Panc1 (cell line): ENCODE measurements at regions not wholly inside any gene's neighbourhood (a gene's known extent, or its start where the extent isn't known, plus 50 kb on each side); places are given as distances from the start of the nearest gene placed in this dataset.

Experiments
- ATAC-seq: fragments of 200-7000 bp; cut with Tn5 transposase; 2 replicates; pipeline ENCODE4 v1.9.1; 2020; ENCODE audit warnings: mild to moderate bottlenecking, moderate library complexity
- BruUV-seq: library from RNA; stranded (reverse); fragments of 400-500 nt; replicated peaks from 2 replicates; lab custom pipeline; 2021; lab: Mats Ljungman, UMichigan
- CTCF ChIA-PET: fragments of 300-600 bp; sonication (Branson Sonifier 250); formaldehyde crosslinking; loops from one replicate; lab custom pipeline; 2022; ENCODE audit warnings: antibody characterized with exemption; lab: Charles Lee
- POLR2A ChIA-PET: fragments of 300-600 bp; sonication (Branson Sonifier 250); formaldehyde crosslinking; loops from one replicate; lab custom pipeline; 2022; ENCODE audit warnings: antibody characterized with exemption; lab: Charles Lee
- DNase-seq: peaks from one replicate; pipeline ENCODE4 v3.0.0-alpha.2; 2010; ENCODE audit warnings: low read depth, low spot score
- H3K27ac ChIP-seq: 2 replicates; pipeline ENCODE4 v1.5.1; 2011; ENCODE audit warnings: mild to moderate bottlenecking, low read length, inconsistent platforms
- H3K27me3 ChIP-seq: fragments of 200-500 bp; sonication (Bioruptor generic); 2 replicates; pipeline ENCODE4 v1.6.0; 2014; ENCODE audit warnings: low read length, inconsistent platforms; ENCODE audit not compliant: control insufficient read depth, insufficient read depth
- H3K36me3 ChIP-seq: fragments of 200-500 bp; sonication (Bioruptor generic); 2 replicates; pipeline ENCODE4 v1.5.1; 2014; ENCODE audit warnings: inconsistent platforms, mild to moderate bottlenecking, low read length, moderate library complexity; ENCODE audit not compliant: control insufficient read depth, insufficient read depth
- H3K4me1 ChIP-seq: 2 replicates; pipeline ENCODE4 v1.5.1; 2011; ENCODE audit warnings: inconsistent platforms, mild to moderate bottlenecking, low read length, moderate library complexity; ENCODE audit not compliant: control insufficient read depth, insufficient read depth
- H3K4me3 ChIP-seq, 2 experiments: 2 replicates each; pipeline ENCODE4 v1.5.1; 2011 to 2012; ENCODE audit warnings: low read depth in 2 of 2, low read length in 2 of 2, mild to moderate bottlenecking in 2 of 2, inconsistent platforms in 1 of 2, moderate library complexity in 1 of 2
- H3K9me3 ChIP-seq: fragments of 200-500 bp; sonication (Bioruptor generic); 2 replicates; pipeline ENCODE4 v1.5.1; 2014; ENCODE audit warnings: low read depth, mild to moderate bottlenecking, inconsistent platforms, low read length, moderate library complexity; ENCODE audit not compliant: control insufficient read depth, insufficient read depth
- POLR2AphosphoS5 ChIP-seq: IDR thresholded peaks from 2 replicates; pipeline ENCODE4 v1.6.1; 2012; ENCODE audit warnings: mild to moderate bottlenecking, low read depth, low read length, moderate library complexity
- SIN3A ChIP-seq: IDR thresholded peaks from 2 replicates; pipeline ENCODE4 v1.6.1; 2012; ENCODE audit warnings: low read depth, mild to moderate bottlenecking, low read length, moderate library complexity, borderline replicate concordance; ENCODE audit not compliant: insufficient read depth
- TCF7L2 ChIP-seq: IDR thresholded peaks from 2 replicates; pipeline ENCODE4 v1.6.1; 2011; ENCODE audit warnings: mild to moderate bottlenecking, low read depth, low read length, inconsistent platforms
- in situ Hi-C: cut with HindIII; loops from 2 replicates; pipeline ENCODE4 v1.10.0; 2016; ENCODE audit warnings: low sequenced_read_pairs, low pct_unique_long_range_greater_than_20kb
- intact Hi-C: fragments of 100-400 bp; cut with micrococcal nuclease; formaldehyde crosslinking; loops from one replicate; pipeline ENCODE4 v1.10.0; 2022; ENCODE audit not compliant: unreplicated experiment
- TF ChIP-seq, protein P1 (sequence below): fragments of 450-650 bp; IDR thresholded peaks from 2 replicates; pipeline ENCODE4 v1.5.1; 2017; ENCODE audit warnings: mild to moderate bottlenecking
- TF ChIP-seq, protein P2 (sequence below), 2 experiments: IDR thresholded peaks; 2 replicates each; pipeline ENCODE4 v1.6.1; 2011 to 2012; ENCODE audit warnings: low read depth in 2 of 2, control low read depth in 1 of 2, low read length in 1 of 2, mild to moderate bottlenecking in 1 of 2, moderate library complexity in 1 of 2; ENCODE audit not compliant: insufficient read depth in 1 of 2

DNA sequence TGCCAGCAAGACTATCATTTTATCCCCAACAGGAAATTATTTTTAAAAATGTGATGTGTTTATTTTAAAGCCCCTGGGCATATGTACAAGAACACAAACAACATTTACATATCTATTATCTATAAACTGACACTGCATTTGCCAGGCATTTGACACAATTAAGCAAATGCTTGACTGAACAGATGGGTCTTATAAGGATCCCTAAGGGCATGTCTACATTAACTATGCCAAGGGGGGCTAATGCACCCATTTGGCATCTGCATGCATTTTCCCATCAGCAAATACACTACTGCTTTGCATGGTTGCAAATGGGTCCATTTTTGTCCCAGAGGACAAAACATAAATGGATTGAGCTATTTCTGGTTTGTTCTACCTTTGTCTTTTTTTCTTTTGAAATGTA is 884.8 kb upstream of the B3GALT2 start:
- Histone ChIP-seq H3K36me3 (no peaks in the 10 kb centered on the region), H3K27me3 (no peaks in the 10 kb centered on the region), H3K4me1 (no peaks in the 10 kb centered on the region), H3K9me3 (no peaks in the 10 kb centered on the region), H3K27ac (no peak overlapping the region), H3K4me3 (no peak overlapping the region)
- intact Hi-C loops = no loop called here
- CTCF ChIA-PET = no interaction called here
- no peak for DNase-seq
- POLR2A ChIA-PET = no interaction called here
- no TSS peak for BruUV-seq
- in situ Hi-C loops = no loop called here
- ATAC-seq = no peak
- TF ChIP-seq, protein P1, sequence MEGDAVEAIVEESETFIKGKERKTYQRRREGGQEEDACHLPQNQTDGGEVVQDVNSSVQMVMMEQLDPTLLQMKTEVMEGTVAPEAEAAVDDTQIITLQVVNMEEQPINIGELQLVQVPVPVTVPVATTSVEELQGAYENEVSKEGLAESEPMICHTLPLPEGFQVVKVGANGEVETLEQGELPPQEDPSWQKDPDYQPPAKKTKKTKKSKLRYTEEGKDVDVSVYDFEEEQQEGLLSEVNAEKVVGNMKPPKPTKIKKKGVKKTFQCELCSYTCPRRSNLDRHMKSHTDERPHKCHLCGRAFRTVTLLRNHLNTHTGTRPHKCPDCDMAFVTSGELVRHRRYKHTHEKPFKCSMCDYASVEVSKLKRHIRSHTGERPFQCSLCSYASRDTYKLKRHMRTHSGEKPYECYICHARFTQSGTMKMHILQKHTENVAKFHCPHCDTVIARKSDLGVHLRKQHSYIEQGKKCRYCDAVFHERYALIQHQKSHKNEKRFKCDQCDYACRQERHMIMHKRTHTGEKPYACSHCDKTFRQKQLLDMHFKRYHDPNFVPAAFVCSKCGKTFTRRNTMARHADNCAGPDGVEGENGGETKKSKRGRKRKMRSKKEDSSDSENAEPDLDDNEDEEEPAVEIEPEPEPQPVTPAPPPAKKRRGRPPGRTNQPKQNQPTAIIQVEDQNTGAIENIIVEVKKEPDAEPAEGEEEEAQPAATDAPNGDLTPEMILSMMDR = no peak

DNA sequence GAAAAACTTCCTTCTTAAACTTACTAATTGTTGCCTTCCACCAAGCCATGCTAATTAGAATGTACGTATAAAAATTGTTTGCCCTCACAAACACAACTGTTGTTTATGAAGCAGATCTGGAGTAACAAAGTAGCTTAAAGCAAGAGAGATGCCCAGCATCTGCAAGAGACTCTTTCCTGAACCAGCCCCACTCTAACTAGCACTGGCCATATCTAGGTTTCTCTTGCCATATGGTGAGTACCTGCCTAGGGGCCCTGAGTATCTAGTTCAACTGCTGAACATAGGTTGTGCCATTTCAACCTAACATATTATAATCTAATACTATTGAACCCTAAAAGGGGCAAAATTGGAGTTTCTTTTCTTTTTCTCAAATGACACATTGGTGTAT is 883.4 kb upstream of the B3GALT2 start:
- TF ChIP-seq POLR2AphosphoS5 (no peak), SIN3A (no peak), TCF7L2 (no peak)
- TF ChIP-seq, protein P1 = no peak
- TF ChIP-seq, protein P2, sequence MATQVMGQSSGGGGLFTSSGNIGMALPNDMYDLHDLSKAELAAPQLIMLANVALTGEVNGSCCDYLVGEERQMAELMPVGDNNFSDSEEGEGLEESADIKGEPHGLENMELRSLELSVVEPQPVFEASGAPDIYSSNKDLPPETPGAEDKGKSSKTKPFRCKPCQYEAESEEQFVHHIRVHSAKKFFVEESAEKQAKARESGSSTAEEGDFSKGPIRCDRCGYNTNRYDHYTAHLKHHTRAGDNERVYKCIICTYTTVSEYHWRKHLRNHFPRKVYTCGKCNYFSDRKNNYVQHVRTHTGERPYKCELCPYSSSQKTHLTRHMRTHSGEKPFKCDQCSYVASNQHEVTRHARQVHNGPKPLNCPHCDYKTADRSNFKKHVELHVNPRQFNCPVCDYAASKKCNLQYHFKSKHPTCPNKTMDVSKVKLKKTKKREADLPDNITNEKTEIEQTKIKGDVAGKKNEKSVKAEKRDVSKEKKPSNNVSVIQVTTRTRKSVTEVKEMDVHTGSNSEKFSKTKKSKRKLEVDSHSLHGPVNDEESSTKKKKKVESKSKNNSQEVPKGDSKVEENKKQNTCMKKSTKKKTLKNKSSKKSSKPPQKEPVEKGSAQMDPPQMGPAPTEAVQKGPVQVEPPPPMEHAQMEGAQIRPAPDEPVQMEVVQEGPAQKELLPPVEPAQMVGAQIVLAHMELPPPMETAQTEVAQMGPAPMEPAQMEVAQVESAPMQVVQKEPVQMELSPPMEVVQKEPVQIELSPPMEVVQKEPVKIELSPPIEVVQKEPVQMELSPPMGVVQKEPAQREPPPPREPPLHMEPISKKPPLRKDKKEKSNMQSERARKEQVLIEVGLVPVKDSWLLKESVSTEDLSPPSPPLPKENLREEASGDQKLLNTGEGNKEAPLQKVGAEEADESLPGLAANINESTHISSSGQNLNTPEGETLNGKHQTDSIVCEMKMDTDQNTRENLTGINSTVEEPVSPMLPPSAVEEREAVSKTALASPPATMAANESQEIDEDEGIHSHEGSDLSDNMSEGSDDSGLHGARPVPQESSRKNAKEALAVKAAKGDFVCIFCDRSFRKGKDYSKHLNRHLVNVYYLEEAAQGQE (IDR thresholded peaks at IDR 0.05; ENCODE audit: insufficient read depth in 1 of 2, low read depth in 2 of 2, low read length in 1 of 2) = no peak
- H3K27ac ChIP-seq = no peak overlapping the region
- ATAC-seq (no peak), DNase-seq (no peak)
- H3K9me3 ChIP-seq = no peaks in the 10 kb centered on the region
- no TSS peak for BruUV-seq
- ChIA-PET CTCF (no interaction called here), POLR2A (no interaction called here)
- H3K36me3 ChIP-seq = no peaks in the 10 kb centered on the region
- H3K4me1 ChIP-seq = no peaks in the 10 kb centered on the region
- no peak overlapping the region for H3K4me3 ChIP-seq
- intact Hi-C loops (no loop called here), in situ Hi-C loops (no loop called here)
- H3K27me3 ChIP-seq = no peaks in the 10 kb centered on the region
